ENCODE measurements at regions not wholly inside any gene's neighbourhood (a gene's known extent, or its start where the extent isn't known, plus 50 kb on each side); places are given as distances from the start of the nearest gene placed in this dataset.

- no peak overlapping the region for H3K27ac ChIP-seq (ENCODE audit: low read depth, low read length)
- H3K36me3 ChIP-seq (ENCODE audit: control insufficient read depth, insufficient read depth, low read length): peaks cover 5% of the 10 kb centered on the region; the same call in 1 of the 2 replicates
- H3K9me3 ChIP-seq (ENCODE audit: control insufficient read depth, insufficient read depth, low read depth, low read length): no peaks in the 10 kb centered on the region
- H3K4me3 ChIP-seq (ENCODE audit: low read depth, low read length): no peak overlapping the region
- peaks cover 52% of the 10 kb centered on the region for H3K4me1 ChIP-seq (ENCODE audit: control insufficient read depth, insufficient read depth, low read length)
- H3K27me3 ChIP-seq (ENCODE audit: control insufficient read depth, insufficient read depth, low read length): no peaks in the 10 kb centered on the region
- no peak overlapping the region for H3K9ac ChIP-seq (ENCODE audit: low read length)
Observed at GRCh38 chr14:89575386-89576061, 158.5 kb upstream of the FOXN3 start.

GRCh38 chr14:89574420-89574819 lies 157.4 kb upstream of the FOXN3 start:
- Histone ChIP-seq H3K27me3 (ENCODE audit: control insufficient read depth, insufficient read depth, low read length) (no peaks in the 10 kb centered on the region), H3K4me1 (ENCODE audit: control insufficient read depth, insufficient read depth, low read length) (peaks cover 52% of the 10 kb centered on the region), H3K4me3 (ENCODE audit: low read depth, low read length) (no peak overlapping the region), H3K9me3 (ENCODE audit: control insufficient read depth, insufficient read depth, low read depth, low read length) (no peaks in the 10 kb centered on the region), H3K27ac (ENCODE audit: low read depth, low read length) (no peak overlapping the region), H3K9ac (ENCODE audit: low read length) (no peak overlapping the region), H3K36me3 (ENCODE audit: control insufficient read depth, insufficient read depth, low read length) (peaks cover 3% of the 10 kb centered on the region; the same call in 1 of the 2 replicates)

- H3K27me3 ChIP-seq (ENCODE audit: control insufficient read depth, insufficient read depth, low read length): no peaks in the 10 kb centered on the region
- no peak overlapping the region for H3K4me3 ChIP-seq (ENCODE audit: low read depth, low read length)
- H3K36me3 ChIP-seq (ENCODE audit: control insufficient read depth, insufficient read depth, low read length): peaks cover 3% of the 10 kb centered on the region; the same call in 1 of the 2 replicates
- no peak overlapping the region for H3K9ac ChIP-seq (ENCODE audit: low read length)
- peaks cover 47% of the 10 kb centered on the region for H3K4me1 ChIP-seq (ENCODE audit: control insufficient read depth, insufficient read depth, low read length)
- no peaks in the 10 kb centered on the region for H3K9me3 ChIP-seq (ENCODE audit: control insufficient read depth, insufficient read depth, low read depth, low read length)
- H3K27ac ChIP-seq (ENCODE audit: low read depth, low read length): no peak overlapping the region
Observed at GRCh38 chr14:89573399-89573657, 156.3 kb upstream of the FOXN3 start.

- H3K9ac ChIP-seq (ENCODE audit: low read length): no peak overlapping the region
Observed at GRCh38 chr14:89572596-89573398, 155.8 kb upstream of the FOXN3 start.

GRCh38 chr14:89571491-89571890 lies 154.5 kb upstream of the FOXN3 start:
- Histone ChIP-seq H3K9me3 (ENCODE audit: control insufficient read depth, insufficient read depth, low read depth, low read length) (no peaks in the 10 kb centered on the region), H3K27ac (ENCODE audit: low read depth, low read length) (no peak overlapping the region), H3K9ac (ENCODE audit: low read length) (no peak overlapping the region), H3K36me3 (ENCODE audit: control insufficient read depth, insufficient read depth, low read length) (peaks cover 3% of the 10 kb centered on the region; the same call in 1 of the 2 replicates), H3K27me3 (ENCODE audit: control insufficient read depth, insufficient read depth, low read length) (no peaks in the 10 kb centered on the region), H3K4me1 (ENCODE audit: control insufficient read depth, insufficient read depth, low read length) (peaks cover 29% of the 10 kb centered on the region), H3K4me3 (ENCODE audit: low read depth, low read length) (no peak overlapping the region)

More at GRCh38 chr14:89572596-89573398, 155.8 kb upstream of the FOXN3 start:
- H3K36me3 ChIP-seq (ENCODE audit: control insufficient read depth, insufficient read depth, low read length): peaks cover 3% of the 10 kb centered on the region; the same call in 1 of the 2 replicates
- H3K9me3 ChIP-seq (ENCODE audit: control insufficient read depth, insufficient read depth, low read depth, low read length): no peaks in the 10 kb centered on the region
- no peak overlapping the region for H3K27ac ChIP-seq (ENCODE audit: low read depth, low read length)
- no peaks in the 10 kb centered on the region for H3K27me3 ChIP-seq (ENCODE audit: control insufficient read depth, insufficient read depth, low read length)
- peaks cover 42% of the 10 kb centered on the region for H3K4me1 ChIP-seq (ENCODE audit: control insufficient read depth, insufficient read depth, low read length)
- no peak overlapping the region for H3K4me3 ChIP-seq (ENCODE audit: low read depth, low read length)

GRCh38 chr14:89566644-89567415 lies 149.8 kb upstream of the FOXN3 start:
- H3K9me3 ChIP-seq (ENCODE audit: control insufficient read depth, insufficient read depth, low read depth, low read length): no peaks in the 10 kb centered on the region; the same call in 1 of the 2 replicates
- no peak overlapping the region for H3K4me3 ChIP-seq (ENCODE audit: low read depth, low read length)
- no peaks in the 10 kb centered on the region for H3K27me3 ChIP-seq (ENCODE audit: control insufficient read depth, insufficient read depth, low read length)
- H3K4me1 ChIP-seq (ENCODE audit: control insufficient read depth, insufficient read depth, low read length): 0 out of 2 replicates have a peak, but pooled peaks cover 5% of the 10 kb centered on the region
- peaks cover 13% of the 10 kb centered on the region for H3K36me3 ChIP-seq (ENCODE audit: control insufficient read depth, insufficient read depth, low read length)
- no peak overlapping the region for H3K27ac ChIP-seq (ENCODE audit: low read depth, low read length)
- H3K9ac ChIP-seq (ENCODE audit: low read length): no peak overlapping the region

- H3K9me3 ChIP-seq (ENCODE audit: control insufficient read depth, insufficient read depth, low read depth, low read length): no peaks in the 10 kb centered on the region; the same call in 1 of the 2 replicates
- H3K4me1 ChIP-seq (ENCODE audit: control insufficient read depth, insufficient read depth, low read length): 0 out of 2 replicates have a peak, but pooled peaks cover 5% of the 10 kb centered on the region
- H3K9ac ChIP-seq (ENCODE audit: low read length): no peak overlapping the region
- H3K4me3 ChIP-seq (ENCODE audit: low read depth, low read length): no peak overlapping the region
- no peak overlapping the region for H3K27ac ChIP-seq (ENCODE audit: low read depth, low read length)
- peaks cover 13% of the 10 kb centered on the region for H3K36me3 ChIP-seq (ENCODE audit: control insufficient read depth, insufficient read depth, low read length)
- H3K27me3 ChIP-seq (ENCODE audit: control insufficient read depth, insufficient read depth, low read length): no peaks in the 10 kb centered on the region
Observed at GRCh38 chr14:89566180-89566579, 149.1 kb upstream of the FOXN3 start.

GRCh38 chr14:89565607-89566006 lies 148.6 kb upstream of the FOXN3 start:
- Histone ChIP-seq H3K27ac (ENCODE audit: low read depth, low read length) (no peak overlapping the region), H3K36me3 (ENCODE audit: control insufficient read depth, insufficient read depth, low read length) (peaks cover 17% of the 10 kb centered on the region), H3K27me3 (ENCODE audit: control insufficient read depth, insufficient read depth, low read length) (no peaks in the 10 kb centered on the region)

GRCh38 chr14:89564989-89565388 lies 148.0 kb upstream of the FOXN3 start:
- Histone ChIP-seq H3K36me3 (ENCODE audit: control insufficient read depth, insufficient read depth, low read length) (peaks cover 23% of the 10 kb centered on the region), H3K9me3 (ENCODE audit: control insufficient read depth, insufficient read depth, low read depth, low read length) (no peaks in the 10 kb centered on the region; the same call in 1 of the 2 replicates), H3K27me3 (ENCODE audit: control insufficient read depth, insufficient read depth, low read length) (no peaks in the 10 kb centered on the region), H3K4me1 (ENCODE audit: control insufficient read depth, insufficient read depth, low read length) (0 out of 2 replicates have a peak, but pooled peaks cover 5% of the 10 kb centered on the region), H3K9ac (ENCODE audit: low read length) (no peak overlapping the region), H3K27ac (ENCODE audit: low read depth, low read length) (no peak overlapping the region), H3K4me3 (ENCODE audit: low read depth, low read length) (no peak overlapping the region)

More at GRCh38 chr14:89565607-89566006, 148.6 kb upstream of the FOXN3 start:
- Histone ChIP-seq H3K4me3 (ENCODE audit: low read depth, low read length) (no peak overlapping the region), H3K9me3 (ENCODE audit: control insufficient read depth, insufficient read depth, low read depth, low read length) (no peaks in the 10 kb centered on the region; the same call in 1 of the 2 replicates), H3K9ac (ENCODE audit: low read length) (no peak overlapping the region), H3K4me1 (ENCODE audit: control insufficient read depth, insufficient read depth, low read length) (0 out of 2 replicates have a peak, but pooled peaks cover 5% of the 10 kb centered on the region)

- Histone ChIP-seq H3K4me1 (ENCODE audit: control insufficient read depth, insufficient read depth, low read length) (0 out of 2 replicates have a peak, but pooled peaks cover 5% of the 10 kb centered on the region), H3K9me3 (ENCODE audit: control insufficient read depth, insufficient read depth, low read depth, low read length) (no peaks in the 10 kb centered on the region; the same call in 1 of the 2 replicates), H3K27me3 (ENCODE audit: control insufficient read depth, insufficient read depth, low read length) (no peaks in the 10 kb centered on the region), H3K27ac (ENCODE audit: low read depth, low read length) (no peak overlapping the region), H3K9ac (ENCODE audit: low read length) (no peak overlapping the region), H3K4me3 (ENCODE audit: low read depth, low read length) (no peak overlapping the region), H3K36me3 (ENCODE audit: control insufficient read depth, insufficient read depth, low read length) (peaks cover 24% of the 10 kb centered on the region)
Observed at GRCh38 chr14:89564286-89564957, 147.4 kb upstream of the FOXN3 start.

Measured in HUES6 (cell line).